CD4-positive, alpha-beta T cell treated with Interferon gamma for 1 hour (primary cell): ENCODE measurements at regions not wholly inside any gene's neighbourhood (a gene's known extent, or its start where the extent isn't known, plus 50 kb on each side); places are given as distances from the start of the nearest gene placed in this dataset.

ENCODE experiments used
- DNase-seq: peaks from one replicate; pipeline ENCODE4 v3.0.0-alpha.2; 2020

- no peak for DNase-seq
Observed at GRCh38 chr11:26121466-26121865, 210.5 kb upstream of the ANO3 start.

- no peak for DNase-seq
Observed at GRCh38 chr11:26126741-26127140, 205.2 kb upstream of the ANO3 start.

- no peak for DNase-seq
Observed at GRCh38 chr11:26127336-26127735, 204.6 kb upstream of the ANO3 start.

GRCh38 chr11:26131406-26131805, 200.5 kb upstream of the ANO3 start:
- DNase-seq, result no peak

GRCh38 chr11:26134053-26134452, 197.9 kb upstream of the ANO3 start:
- no peak for DNase-seq

GRCh38 chr11:26134481-26135355, 197.2 kb upstream of the ANO3 start:
- DNase-seq, result no peak

GRCh38 chr11:26137651-26138050, 194.3 kb upstream of the ANO3 start:
- no peak for DNase-seq

GRCh38 chr11:26142891-26143290, 189.0 kb upstream of the ANO3 start:
- no peak for DNase-seq

GRCh38 chr11:26143566-26144290, 188.2 kb upstream of the ANO3 start:
- no peak for DNase-seq

GRCh38 chr11:26144291-26144690, 187.6 kb upstream of the ANO3 start:
- DNase-seq, result no peak

GRCh38 chr11:26144911-26145310, 187.0 kb upstream of the ANO3 start:
- no peak for DNase-seq

- no peak for DNase-seq
Observed at GRCh38 chr11:26149585-26149984, 182.3 kb upstream of the ANO3 start.

- no peak for DNase-seq
Observed at GRCh38 chr11:26150031-26150430, 181.9 kb upstream of the ANO3 start.

GRCh38 chr11:26158251-26158650, 173.7 kb upstream of the ANO3 start:
- no peak for DNase-seq

- DNase-seq, result no peak
Observed at GRCh38 chr11:26162291-26162690, 169.6 kb upstream of the ANO3 start.

GRCh38 chr11:26186389-26186788, 145.5 kb upstream of the ANO3 start:
- DNase-seq, result no peak

GRCh38 chr11:26187639-26188038, 144.3 kb upstream of the ANO3 start:
- DNase-seq, result no peak

- no peak for DNase-seq
Observed at GRCh38 chr11:26188554-26188953, 143.4 kb upstream of the ANO3 start.

GRCh38 chr11:26191193-26191592, 140.7 kb upstream of the ANO3 start:
- DNase-seq, result no peak

GRCh38 chr11:26193694-26194365, 138.1 kb upstream of the ANO3 start:
- DNase-seq, result no peak

GRCh38 chr11:26194881-26195280, 137.0 kb upstream of the ANO3 start:
- DNase-seq, result no peak

GRCh38 chr11:26198532-26199096, 133.3 kb upstream of the ANO3 start:
- no peak for DNase-seq

GRCh38 chr11:26199331-26200095, 132.4 kb upstream of the ANO3 start:
- DNase-seq, result no peak
